GM19468 (cell line): ENCODE measurements at regions not wholly inside any gene's neighbourhood (a gene's known extent, or its start where the extent isn't known, plus 50 kb on each side); places are given as distances from the start of the nearest gene placed in this dataset.
"Not testable (repeated sequence)": the region's sequence is repeated elsewhere in the genome, so short reads cannot be mapped to it uniquely, and the experiment has no call there.

ENCODE experiments used
- ATAC-seq: cut with Tn5 transposase; IDR thresholded peaks from one replicate; pipeline ENCODE4 v1.9.1; 2021; ENCODE audit warnings: mild to moderate bottlenecking, moderate library complexity, moderate number of reproducible peaks; ENCODE audit not compliant: unreplicated experiment; ENCODE audit errors: extremely low read depth

DNA sequence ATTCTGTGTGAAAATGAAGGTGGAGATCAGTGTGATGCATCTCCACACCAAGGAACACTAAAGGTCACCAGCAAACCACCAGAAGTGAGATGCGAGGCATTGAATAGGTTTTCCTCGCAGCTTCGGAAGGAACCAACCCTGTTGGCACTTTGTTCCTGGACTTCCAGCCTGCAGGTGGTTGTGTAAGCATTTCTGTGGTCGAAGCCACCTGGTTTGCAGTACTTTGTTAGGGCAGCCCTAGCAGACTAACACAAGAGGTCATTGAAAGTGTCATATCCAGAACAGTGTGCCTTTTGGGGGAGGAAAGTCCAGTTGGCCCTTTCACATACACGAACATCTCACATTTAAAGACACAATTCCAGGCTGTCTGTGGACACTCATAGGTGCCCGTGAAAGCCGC is 237.2 kb upstream of the PLGLB1 start:
- not testable (repeated sequence) for ATAC-seq

DNA sequence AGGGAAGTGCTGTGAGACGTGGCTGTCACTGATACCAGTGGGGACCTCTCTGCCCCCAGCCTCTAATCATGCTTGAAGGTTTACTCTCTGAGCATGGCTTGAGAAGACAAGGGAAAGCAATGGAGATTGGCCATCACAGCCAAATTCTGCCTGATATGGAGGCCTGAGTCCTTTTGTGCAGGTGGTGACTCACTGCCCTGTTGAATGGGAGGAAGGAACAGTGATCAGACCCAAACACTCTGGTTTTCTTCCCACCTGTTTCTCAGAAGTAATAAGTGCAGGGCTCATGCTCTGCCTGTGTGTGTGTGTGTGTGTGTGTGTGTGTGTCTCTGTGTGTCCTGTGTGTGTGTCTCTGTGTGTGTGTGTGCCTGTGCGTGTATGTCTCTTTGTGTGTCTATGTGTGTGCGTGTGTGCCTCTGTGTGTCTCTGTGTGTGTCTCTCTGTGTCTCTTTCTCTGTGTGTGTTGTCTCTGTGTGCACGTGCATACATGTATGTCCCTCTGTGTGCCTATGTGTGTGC is 240.6 kb upstream of the PLGLB1 start:
- ATAC-seq, result not testable (repeated sequence)

DNA sequence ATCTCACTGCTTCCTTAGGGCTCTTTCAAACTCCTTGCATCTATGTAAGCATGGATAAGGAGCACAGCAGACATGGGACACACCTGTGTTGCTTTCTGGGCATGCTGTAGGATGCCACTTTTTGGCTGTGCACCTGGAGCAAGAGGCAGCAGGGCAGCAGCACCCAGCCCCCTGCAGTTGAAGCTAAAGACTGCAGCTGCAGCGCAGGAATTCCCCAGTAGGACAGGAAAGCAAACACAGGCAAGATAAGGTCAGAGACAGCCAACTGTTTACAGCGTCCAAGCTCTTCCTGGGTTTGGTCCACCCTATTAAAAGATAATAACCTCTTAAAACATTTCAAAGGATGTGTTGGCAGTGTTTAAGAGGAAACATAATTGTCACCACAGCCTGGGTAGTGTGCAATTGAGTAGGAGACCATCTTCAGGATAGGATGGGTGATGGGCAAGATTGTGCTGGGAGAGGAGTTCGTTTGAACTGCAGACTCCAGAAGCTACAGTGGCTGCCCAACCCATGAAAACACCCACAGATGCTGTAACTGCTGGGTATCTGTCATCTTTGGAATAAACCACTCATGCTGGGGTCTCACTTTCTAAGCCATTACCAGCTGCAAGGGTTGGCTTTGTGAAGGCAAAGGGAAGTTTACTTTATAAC is 242.3 kb upstream of the PLGLB1 start:
- not testable (repeated sequence) for ATAC-seq

DNA sequence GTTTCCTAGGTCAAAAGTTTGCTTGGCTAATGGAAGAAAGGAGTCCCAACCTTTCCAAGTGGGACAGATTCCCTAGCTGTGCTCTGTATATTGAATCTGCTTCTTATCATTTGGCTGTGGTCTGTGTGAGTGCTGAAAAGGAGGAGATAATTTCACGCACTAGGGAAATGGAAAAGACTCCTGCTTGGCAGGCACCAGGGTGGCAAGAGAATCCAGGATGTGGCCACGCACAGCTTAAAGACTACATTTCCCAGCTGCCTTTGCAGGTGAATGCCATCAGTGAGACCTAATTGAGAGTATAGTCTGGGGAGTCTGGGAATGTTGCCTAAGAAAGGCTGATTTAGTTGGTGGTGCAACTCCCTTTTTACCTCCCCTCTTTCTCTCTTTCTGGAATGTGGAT is 253.5 kb upstream of the PLGLB1 start:
- not testable (repeated sequence) for ATAC-seq

DNA sequence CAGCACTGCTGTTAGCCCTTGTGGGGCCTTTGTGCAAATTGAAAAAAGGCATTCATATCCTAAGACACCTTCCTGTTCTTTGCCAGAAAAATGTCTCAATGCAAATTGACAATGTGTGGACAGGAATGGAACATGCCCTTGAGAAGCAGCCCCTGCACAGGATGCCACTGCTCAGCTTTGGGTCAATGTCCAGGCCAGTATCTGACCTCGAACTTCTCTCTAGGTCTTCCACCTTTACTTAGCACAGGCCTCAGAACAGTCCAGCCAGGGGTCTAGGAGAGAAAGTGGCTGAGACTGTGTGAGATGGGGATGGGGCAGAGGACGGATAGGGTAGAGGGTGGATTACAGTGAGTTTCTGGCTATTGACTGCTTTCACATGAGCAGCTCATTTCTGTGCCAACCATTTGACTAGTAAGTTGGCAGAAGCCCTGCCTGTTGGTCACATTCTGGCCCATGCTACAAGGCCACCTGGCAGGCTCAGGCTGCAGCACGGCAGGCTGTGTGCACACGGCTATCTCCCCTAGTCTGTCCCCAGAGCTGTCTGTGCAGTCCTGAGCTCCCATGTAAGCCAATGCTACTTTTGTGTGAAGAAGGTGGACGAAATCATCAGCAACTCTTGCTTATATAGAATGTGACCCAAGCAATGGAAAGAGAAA is 254.5 kb upstream of the PLGLB1 start:
- ATAC-seq, result not testable (repeated sequence)

DNA sequence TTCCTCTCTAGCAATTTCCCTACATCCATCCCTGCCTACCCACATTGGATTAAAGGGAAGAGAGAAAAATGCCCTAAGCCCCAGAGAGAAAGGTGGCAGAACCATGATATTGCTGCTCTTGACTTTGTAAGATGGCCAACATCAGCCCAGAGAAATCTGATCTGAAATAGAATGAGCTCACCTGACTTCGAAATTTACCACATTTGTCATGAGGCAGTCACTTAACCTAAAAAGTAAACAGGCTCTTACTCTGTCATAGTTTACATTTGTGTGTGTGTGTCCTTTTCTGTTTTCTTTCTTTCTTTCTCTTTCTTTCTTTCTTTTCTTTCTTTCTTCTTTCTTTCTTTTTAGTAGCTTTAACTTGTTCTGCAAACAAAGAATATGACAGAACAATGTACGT is 255.0 kb upstream of the PLGLB1 start:
- ATAC-seq, result not testable (repeated sequence)

DNA sequence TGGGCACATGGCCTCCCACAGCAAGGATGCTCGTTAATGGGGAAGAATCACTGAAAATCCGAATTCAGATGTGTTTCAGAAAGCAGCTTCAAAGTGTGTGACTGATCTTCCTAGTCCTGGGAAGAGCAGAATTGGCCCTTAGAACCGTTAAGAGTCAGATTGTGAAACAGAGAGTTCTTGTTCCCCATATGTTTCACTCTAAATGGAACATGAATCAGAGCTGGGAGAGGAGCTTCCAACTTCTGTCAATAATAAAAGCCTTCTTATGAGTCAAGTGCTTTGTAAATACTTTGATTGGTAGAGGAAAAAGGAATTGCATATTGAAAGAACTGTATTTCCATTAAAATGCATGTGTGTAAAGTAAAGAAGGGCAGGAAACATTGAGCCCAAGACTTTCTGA is 256.1 kb upstream of the PLGLB1 start:
- ATAC-seq, result not testable (repeated sequence)

DNA sequence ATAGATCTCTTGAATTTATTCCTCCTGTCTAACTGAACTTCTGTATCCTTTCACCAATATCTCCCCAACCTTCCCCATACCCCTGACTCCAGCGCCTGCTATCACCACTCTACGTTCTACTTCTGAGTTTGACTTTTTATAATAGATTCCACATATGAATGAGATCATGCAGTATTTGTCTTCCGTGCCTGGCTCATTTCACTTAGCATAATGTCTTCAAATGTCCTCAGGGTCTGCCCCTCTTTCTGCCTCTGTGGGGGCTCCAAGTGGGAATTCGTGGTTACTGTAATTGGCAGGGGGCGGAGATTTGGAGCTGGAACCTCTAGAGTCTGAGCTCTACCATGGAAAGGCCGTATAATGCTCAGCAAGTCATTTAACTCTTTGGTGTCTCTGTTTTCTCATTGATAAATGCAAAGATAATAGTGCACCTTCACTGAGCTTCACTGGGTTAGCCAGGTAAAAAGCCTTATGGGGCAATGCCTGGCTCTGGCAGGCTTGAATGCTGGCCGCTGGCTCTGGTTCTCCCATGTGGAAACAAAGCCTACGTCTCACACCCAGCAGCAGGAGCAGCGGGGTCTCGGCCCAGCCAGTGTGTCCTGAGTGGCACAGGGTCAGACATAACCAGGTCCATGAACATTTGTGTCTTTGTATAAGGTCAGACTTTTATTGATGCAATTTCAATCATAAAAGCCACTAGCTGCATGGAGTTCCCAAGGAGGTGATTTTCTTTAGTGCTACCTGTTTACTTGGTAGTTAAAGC is 259.1 kb upstream of the PLGLB1 start:
- ATAC-seq, result not testable (repeated sequence)

DNA sequence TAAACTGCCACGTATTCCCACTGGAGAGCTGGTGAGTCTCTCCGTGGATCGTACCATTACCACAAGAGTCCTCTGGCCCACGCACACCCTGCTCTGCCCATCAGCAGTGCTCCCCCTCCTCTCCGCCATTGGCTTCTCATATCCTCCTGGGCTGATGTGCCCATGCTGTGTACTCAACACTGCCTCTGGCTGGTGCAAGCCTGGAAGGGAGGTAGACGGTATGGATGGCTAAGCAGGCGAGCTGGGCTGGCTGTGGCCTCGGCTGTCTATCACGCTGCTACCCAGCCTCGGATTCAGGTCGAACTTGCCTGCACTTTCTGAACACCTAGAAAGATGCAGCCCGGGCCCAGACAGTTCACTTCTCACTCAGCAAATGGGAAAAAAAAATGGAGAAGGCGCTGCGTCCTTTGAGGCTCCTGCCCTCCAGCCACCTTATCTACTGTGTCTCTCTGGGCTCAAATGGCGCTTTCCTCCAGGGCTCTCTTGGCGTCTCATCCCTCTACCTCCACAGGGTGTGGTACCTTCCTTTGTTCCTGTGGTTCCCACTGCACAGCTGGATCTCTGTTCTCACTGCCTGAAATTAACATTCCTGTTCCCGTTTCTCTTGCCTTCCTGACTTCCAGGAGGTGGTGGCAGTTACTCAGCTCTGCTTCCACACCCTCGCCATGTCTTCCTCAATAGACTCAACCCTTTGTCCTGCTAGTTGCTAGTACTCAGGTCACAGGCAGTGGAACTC is 262.3 kb upstream of the PLGLB1 start:
- not testable (repeated sequence) for ATAC-seq

DNA sequence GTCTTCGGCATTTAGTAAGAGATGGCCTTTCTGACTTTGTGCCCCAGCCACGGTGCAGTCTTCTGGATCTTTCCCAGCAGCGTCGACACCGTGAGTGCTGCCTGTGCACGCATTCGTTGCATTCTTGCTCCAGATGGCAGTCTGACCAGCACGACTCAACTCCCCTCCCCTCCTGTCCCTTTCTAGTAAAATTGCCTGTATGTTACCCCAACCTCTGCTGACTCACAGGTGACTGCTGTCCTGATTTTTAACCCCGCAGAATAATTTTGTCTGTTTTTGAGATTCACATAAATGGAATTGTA is 262.8 kb upstream of the PLGLB1 start:
- ATAC-seq, result not testable (repeated sequence)

DNA sequence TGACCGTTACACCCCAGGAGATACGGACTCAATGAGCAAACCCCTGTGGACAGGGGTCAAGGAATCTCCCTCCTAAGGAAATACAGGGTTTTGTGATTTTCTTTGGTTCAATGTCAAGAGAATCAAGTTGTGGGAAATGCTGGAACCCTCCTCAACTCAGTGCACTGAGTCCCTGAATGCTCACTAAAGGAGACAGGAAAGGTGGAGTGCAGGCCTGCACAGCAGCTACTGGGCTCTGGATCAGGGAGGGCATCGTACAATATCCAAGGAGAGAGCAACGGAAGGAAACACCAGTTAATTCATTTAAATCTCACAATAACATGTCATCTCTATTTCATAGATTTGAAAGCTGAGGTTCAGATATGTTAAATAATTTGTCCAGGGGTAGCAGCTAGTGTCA is 263.5 kb upstream of the PLGLB1 start:
- not testable (repeated sequence) for ATAC-seq

DNA sequence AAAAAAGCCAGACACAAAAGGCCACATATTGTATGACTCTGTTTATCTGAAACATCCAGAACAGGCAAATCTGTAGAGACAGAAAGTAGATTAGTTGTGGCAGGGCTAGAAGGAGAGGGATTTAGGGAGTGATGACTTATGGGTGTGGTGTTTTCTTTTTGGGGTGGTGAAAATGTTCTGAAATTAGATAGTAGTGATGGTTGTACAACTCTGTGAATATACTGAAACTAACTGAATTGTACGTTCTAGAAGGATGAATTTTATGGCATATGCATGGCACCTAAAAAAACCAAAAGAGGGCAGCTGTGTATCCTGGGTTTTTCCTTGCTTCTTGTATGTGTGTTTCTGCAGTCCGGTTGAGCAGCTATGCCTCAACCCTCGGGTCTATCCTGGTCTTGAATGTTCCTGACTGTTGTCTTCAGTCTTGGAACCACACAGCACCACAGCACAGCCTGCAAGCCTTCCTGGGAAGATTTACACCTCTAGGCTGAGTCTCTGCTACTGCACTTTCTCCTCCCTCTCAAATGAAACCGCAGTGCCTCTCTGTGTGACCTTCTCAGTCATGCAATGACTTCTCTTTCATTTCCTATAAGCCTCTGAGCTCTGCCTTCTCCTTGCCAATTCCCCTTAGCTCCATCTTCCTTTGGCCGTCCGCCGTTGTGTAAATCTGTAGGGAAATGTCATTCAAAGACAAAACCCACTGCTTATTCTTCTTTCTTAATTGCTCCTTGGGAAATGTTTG is 269.1 kb upstream of the PLGLB1 start:
- ATAC-seq, result not testable (repeated sequence)

DNA sequence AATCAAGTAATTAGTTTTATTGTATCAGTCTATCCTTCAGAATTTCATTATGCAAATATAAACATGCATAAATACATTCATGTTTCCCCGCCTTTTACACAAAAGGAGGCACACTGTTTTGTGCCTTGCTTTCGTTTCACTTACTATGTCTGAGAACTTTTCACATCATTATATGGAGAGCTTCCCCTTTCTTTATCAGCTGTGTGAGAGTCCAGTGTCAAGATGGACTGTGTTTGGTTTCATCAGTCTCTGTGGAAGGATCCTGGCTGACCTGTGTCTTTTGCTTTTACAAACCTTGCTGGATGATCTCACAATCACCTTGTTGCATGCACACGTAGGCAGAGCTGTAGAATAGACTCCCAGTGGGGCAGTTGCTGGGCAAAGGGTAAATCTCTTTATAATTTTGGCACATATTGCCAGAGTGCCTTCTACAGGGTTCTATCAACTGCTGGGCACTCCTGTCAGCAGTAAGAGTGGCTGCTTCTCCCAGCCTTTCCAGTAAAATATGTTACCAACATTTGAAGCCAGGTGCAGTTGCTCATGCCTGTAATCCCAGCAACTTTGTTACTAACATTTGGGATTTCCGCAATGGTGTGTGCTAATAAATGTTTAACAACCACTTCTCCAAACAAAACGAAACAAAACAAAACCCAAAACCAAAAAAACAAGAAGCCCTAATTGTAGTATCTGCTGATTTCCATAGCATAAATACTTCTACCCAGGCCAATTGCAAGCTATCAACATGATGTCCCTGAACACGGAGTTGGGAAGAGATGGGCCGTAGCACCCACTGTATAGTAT is 270.0 kb upstream of the PLGLB1 start:
- ATAC-seq, result not testable (repeated sequence)

DNA sequence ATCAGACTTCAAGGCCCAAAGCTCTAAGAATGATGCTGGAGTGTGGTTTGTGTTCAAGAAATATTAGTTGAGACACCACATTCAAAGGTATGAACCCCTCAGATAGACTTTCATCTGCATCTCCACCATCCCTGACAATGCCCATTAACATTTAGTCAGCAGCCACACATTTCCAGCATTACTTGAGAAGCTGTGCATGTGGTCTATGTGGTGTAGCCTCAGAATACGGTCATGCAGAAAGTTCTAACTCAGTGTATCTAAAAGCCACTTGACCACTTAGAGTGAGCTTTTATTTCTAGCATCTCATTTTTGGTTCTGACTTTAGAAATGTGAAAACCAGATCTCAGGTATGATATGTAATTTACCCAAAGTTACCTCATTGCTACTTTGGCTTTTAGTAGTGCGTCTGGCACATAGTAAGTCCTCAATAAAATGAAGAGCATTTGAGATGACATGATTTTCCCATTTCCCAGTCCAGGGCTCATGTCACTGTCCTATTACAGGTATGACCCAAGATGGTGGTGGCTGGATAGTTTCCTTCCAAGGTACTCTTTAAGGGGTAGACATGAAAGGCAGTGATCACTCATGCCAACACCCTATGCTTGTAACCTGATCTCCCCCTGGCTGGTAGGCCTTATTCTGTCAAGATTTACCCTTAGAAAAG is 272.4 kb upstream of the PLGLB1 start:
- ATAC-seq, result not testable (repeated sequence)

DNA sequence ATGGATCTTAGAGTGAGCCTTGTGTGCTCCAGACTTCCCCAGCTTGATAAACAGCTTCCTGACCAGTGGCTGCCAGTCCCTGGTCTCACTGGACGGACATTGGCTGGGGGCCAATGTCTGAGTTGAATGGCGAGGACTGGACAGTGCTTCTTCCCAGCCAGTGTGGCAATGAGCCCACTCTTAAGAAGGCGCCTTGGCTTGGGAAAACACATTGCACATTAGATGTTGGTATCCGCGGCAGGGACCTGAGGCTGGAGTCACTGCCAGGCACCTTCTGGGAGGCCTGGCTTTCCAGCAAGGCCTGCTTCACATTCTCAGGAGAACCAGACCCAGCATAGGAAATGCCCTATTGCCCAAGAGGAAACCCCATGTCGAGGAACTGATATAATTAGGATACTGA is 273.5 kb upstream of the PLGLB1 start:
- not testable (repeated sequence) for ATAC-seq

DNA sequence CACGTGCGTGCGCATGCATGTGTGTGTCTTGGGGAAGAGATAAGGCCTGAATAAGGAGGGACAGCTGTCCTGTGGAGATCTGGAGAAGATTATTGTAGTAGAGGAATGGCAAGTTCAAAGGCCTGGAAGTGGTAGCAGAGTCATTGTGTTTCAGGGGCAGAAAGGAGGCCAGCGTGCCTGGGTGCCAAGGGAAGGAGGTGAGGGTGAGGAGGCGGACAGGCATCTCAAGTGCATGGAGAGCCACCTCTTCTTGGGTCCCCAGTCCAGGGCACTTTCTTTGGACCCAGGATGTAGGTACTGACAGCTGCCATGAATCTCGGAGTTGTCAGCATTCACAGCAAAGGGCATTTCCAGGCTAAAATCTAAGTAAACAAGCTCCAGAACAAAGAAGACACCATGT is 279.7 kb upstream of the PLGLB1 start:
- ATAC-seq, result not testable (repeated sequence)

DNA sequence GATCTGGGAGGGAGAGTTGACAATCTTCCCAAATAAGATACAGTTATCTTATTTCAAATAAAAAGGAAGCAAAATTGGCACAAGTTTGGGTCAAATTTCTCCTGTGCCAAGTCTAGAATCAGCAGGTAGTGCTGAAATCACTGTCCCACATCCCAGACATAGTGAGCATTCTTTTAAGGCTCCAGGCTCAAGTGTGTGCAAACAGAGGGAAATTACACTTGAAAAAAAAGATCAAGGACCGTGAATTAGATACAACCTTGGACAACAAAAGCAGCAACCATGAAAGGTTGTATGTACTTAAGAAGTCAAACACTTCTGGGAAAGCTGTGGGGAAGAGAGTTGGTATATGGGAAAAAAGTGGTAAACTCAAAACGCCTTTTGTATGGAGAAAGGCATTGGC is 280.2 kb upstream of the PLGLB1 start:
- ATAC-seq, result not testable (repeated sequence)

DNA sequence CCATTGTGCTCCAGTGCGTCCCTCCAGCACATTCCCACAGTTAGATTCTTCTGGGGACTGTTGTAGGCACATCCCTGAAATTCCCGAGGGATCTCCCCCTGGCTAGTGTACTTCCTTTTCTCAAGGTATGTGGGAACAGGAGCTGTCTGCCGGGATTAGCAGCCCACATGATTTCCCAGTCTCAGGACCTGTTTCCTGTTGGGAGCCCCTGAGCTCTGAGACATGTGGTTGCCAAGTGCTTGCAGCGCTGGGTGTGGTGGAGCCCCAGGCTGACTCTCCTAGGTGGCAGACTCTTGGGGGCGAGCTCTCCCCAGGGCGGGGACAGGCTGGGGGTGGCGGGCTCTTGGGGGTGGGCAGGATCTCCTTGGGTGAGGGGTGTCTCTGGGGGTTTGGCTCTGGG is 287.0 kb upstream of the PLGLB1 start:
- not testable (repeated sequence) for ATAC-seq
